ENCODE measurements at regions not wholly inside any gene's neighbourhood (a gene's known extent, or its start where the extent isn't known, plus 50 kb on each side); places are given as distances from the start of the nearest gene placed in this dataset.
"Not testable (repeated sequence)": the region's sequence is repeated elsewhere in the genome, so short reads cannot be mapped to it uniquely, and the experiment has no call there.

DNA sequence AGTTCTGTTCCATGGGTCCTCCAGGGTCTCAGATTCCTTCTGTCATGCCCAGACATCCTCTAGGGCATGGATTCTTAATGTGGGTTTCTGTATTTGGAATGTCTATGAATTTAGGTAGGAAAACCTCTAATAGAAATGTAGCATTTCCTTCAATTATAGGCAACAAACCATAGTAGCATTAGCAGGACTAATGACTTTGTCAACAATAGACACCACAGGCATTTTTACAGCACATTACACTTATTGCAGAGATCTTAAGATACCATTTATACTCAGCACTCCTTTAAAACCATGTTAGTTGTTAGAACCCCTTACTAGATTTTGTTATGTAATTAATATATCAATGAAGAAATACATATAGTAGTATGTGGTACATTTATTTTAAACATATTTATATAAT is 77.8 kb upstream of the TBC1D5 start:
- no peak for DNase-seq

DNA sequence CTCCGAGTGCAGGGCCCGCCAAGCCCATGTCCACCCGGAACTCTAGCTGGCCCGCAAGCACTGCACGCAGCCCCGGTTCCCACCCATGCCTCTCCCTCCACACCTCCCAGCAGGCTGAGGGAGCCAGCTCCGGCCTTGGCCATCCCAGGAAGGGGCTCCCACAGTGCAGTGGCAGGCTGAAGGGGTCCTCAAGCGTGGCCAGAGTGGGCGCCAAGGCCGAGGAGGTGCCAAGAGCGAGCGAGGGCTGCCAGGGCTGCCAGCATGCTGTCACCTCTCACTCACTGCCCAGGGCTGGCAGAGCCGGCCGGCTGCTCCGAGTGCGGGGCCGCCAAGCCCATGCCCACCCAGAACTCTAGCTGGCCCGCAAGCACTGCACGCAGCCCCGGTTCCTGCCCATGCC is 75.5 kb upstream of the TBC1D5 start:
- DNase-seq, result not testable (repeated sequence)

DNA sequence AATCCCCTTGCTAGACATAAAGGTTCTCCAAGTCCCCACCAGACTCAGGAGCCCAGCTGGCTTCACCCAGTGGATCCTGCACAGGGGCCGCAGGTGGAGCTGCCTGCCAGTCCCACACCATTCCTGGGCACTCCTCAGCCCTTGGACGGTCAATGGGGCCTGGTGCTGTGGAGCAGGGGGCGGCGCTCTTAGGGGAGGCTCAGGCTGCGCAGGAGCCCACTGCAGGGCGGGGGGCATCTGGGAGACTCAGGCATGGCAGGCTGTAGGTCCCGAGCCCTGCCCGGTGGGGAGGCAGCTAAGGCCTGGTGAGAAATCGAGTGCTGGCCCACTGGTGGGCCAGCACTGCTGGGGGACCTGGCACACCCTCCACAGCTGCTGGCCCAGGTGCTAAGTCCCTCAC is 75.1 kb upstream of the TBC1D5 start:
- no peak for DNase-seq

DNA sequence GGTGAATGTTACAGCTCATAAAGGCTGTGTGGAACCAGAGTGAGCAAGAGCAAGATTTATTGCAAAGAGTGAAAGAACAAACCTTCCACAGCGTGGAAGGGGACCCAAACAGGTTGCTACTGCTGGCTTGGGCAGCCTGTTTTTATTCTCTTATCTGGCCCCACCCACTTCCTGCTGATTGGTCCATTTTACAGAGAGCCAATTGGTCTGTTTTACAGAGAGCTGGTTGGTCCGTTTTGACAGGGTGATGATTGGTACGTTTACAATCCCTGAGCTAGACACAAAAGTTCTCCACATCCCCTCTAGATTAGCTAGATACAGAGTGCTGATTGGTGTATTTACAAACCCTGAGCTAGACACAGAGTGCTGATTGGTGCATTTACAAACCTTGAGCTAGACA is 74.4 kb upstream of the TBC1D5 start:
- not testable (repeated sequence) for DNase-seq

DNA sequence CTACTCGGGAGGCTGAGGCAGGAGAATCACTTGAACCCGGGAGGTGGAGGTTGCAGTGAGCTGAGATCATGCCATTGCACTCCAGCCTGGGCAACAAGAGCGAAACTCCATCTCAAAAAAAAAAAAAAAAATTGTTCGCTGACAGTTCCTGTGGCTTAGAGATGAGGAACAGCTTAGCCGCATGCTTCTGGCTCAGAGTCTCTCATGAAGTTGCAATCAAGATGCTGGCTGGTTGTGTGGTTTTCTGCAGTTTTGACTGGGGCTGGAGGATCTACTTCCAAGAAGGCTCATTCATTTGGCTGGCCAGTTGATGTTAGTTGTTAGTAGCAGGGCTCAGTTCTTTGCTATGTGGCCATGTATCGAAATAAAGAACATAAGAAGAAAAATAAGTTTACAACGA is 69.9 kb upstream of the TBC1D5 start:
- not testable (repeated sequence) for DNase-seq

DNA sequence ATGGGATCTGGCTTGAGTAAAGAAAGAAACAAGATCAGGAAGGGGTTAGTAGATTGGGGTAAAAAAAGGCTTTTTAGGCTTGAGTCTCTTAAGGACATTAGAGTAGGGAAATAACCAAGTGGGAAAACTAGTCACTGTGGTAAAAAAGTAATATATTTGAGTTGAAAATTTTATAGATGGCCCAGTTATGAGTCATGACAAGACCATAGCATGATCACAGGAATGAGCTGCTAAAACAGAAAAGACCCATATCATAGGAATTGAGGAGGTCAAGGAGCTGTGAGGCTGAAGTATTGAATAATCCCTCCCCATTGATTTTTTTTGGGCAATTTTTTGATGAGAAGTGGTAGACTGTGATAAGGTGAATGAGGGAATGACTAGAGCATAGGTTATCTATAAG is 69.2 kb upstream of the TBC1D5 start:
- DNase-seq, result no peak

DNA sequence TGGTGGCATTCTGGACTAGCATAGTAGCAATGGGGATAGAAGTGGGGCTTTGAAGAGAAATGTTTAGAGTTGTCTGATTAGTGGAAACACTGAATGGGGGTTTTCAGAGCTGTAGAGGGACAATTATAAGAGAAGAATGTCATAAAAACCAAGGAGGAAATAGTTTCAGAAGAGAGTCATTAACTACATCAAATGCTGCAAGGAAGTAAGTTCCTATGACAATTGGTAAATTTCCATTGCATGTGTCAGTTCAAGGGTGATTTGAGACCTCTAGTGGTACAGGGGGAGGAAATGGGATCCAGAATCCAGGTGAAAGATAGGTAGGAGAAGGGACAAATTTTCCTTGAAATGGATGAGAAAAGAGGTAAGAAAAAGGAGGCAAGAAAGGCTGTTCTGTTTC is 68.3 kb upstream of the TBC1D5 start:
- no peak for DNase-seq

DNA sequence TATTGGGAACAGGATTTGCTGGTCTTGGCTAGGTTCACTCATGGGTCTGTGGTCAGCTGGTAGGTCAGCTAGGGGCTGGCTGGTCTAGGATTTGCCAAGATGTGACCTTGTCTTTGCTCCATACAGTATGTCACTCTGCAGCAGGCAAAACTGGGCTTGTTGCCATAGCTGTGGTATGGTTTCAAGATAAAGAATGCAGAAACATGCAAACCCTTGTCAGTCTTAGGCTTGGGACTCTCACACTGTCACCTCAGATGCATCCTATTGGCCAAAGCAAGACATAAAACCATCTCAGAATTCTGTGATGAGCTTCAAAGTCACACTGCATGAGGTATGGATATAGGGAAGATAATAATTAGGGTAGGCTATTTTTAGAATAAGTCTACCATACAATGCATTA is 66.6 kb upstream of the TBC1D5 start:
- no peak for DNase-seq

DNA sequence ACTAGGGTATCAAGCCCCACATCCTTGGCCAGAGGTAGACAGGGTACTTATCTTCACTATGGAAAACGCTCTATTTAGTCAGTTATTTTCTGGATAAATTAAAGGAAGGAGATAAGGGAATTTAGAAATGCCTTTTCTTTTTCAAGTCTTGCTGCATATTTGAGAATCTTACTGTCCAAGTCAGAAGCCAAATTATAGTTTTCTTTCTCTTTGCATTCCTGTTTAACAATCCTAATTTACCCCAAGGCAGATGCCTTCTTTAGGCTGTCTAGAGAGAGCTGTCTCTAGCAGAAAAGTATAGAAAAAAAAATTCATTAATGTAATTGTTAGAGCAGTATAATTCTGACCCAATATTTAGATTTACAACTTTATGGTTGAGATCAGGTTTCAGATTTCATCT is 64.4 kb upstream of the TBC1D5 start:
- DNase-seq, result no peak

DNA sequence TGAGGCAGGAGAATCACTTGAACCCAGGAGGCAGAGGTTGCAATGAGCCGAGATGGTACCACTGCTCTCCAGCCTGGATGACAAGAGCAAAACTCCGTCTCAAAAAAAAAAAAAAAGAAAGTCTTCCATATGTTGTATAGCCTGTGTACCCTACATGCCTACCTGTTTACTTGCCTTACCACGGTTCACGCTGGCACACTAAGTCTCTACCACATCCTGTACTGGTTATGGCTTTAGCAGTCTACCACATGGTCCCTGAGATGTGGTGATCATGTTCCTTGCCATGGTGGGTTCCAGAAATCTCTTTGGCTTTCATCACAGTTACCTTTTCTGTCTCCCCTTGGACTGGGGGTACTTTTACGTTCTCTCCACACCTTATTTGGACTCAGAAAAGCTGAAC is 63.8 kb upstream of the TBC1D5 start:
- DNase-seq, result no peak

DNA sequence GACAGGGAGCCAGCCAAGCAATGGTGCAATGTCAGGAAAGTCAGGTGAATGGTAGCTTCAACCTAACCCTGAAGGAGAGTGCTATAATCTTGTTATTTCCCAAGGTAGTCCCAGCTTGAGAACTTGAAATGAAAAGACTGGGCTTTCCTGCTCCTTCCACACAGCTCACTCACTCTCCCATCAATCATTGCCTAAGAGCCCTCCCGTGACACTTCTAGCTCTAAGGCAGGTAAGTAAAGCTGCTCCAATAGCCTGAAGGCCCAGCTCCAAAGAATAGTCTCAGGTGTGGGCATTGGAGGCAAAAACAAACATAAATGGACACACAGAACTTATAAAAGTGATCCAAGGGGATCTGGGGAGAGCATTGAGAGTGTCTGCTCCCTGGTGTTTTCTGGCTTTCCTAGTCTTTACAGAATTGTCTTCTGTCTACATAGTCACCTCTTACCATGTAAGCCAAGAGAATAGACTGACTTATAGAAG is 63.1 kb upstream of the TBC1D5 start:
- no peak for DNase-seq

DNA sequence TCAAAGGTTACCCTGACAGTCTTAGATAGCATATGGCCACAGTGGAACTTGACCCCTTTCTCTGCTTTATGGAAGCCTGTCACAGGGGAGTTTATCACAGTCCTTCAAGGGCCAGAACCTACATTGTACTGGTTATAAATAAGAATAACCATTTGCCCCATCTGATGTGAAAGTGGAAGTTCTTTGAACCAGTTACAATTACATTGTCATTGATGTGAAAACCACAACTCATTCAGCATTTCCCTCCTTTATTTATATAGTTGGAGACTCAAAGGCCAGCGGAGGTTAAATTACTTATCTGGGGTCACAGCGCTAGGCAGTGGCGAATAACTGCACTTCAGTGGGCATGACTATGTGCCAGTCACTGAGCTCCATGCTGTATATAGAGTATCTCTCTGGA is 60.5 kb upstream of the TBC1D5 start:
- no peak for DNase-seq

DNA sequence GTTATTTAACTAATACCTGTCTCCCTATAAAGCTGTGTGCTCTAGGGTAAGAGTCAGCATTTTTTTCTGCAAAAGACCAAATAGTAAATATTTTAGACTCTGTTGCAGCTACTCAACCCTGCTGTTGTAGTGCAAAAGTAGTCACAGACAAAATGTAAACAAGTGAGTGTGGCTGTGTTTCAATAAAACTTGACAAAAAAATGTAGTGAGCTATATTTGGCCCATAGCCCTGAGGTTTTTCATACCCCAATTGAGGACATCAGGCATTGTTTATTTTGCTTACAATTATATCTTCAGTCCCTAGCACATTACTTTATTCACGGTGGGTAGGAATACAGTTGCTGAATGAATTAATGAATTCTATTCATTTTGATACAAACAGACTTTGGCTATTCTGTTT is 58.7 kb upstream of the TBC1D5 start:
- no peak for DNase-seq

DNA sequence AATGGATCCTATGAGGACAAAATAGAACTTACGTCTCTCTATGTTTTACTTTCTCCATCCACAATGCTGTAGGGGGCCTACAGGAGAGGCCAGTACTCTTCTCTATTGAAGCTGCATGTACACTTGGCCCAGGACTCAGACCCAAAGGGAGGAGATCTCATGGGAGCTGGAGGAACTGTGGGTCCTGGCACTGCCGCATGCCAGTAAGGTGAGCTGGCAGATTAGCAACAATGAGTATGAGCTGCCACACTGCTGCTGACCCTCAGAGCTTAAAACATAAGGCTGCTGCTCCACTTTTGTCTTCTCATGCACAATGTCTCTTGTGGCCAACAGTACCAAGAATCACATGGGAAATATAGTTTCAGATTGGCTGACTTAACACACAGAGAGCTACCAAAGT is 57.8 kb upstream of the TBC1D5 start:
- no peak for DNase-seq

DNA sequence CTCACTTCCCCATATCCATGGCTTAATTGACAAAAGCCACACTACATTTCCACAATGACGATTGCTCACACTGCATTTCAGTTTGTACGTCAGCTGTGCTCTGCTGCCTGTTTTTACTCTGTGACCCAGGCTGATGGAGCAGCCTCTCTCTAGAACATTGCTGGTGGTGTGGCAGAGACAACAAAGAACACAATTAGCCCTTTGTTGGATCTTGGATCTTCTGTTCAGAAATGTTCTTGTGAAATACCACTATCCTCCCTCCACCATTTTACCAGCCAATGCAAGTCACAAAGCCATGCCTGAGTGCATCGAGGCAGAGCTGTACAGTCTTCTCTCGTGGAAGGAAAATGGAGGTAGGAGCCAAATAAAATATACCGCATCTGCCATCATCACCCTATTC is 56.9 kb upstream of the TBC1D5 start:
- DNase-seq, result no peak

DNA sequence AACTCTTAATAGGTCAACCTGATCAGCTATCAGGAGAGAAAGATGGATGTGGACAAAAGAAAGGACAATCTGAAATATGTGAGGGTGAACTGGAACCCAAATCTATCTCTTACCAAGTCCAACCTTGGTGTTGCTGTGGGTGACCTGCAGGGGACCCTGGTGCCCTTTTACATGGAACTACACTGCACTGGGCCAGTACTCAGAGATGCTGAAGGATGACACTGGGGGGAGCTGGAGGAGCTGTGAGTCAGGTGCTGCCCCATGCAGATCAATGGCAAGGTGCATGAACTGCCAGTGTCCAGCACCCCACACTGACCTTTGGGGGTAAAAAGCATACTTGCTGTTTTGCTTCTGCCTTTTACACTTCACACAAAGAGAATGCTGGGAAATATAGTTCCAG is 55.6 kb upstream of the TBC1D5 start:
- DNase-seq, result no peak

DNA sequence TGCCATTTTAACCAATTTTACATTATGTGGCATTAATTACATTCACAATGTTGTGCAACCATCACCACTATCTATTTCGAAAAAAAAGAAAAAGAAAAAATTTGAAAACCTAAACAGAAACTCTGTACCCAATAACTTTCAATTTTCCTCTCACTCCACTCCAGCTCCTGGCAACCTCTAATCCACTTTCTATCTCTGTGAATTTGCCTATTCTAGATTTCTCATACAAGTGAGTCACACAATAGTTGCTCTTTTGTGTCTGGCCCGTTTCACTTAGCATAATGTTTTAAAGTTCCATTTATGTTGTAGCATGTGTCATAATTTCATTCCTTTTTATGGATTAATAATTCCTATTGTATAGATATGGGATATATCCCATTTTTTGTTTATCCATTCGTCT is 53.3 kb upstream of the TBC1D5 start:
- DNase-seq, result no peak

DNA sequence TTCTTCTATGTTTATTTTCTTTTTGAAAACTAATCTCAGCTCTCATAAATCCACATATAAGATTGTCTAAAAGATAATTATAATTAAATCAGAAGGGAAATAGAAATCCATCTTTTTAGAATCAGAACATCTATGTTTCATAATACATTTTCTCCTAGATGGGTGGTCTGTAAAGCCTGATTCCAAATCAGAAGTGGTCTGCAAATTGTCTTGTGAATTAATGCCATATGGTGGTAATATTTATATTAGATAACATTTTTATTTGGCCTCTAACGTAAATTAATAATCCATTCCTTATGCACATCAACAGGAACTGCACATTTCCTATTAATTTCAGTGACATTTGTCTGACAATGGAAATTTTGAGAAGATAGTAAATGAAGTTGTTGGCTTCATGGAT is 52.8 kb upstream of the TBC1D5 start:
- no peak for DNase-seq

DNA sequence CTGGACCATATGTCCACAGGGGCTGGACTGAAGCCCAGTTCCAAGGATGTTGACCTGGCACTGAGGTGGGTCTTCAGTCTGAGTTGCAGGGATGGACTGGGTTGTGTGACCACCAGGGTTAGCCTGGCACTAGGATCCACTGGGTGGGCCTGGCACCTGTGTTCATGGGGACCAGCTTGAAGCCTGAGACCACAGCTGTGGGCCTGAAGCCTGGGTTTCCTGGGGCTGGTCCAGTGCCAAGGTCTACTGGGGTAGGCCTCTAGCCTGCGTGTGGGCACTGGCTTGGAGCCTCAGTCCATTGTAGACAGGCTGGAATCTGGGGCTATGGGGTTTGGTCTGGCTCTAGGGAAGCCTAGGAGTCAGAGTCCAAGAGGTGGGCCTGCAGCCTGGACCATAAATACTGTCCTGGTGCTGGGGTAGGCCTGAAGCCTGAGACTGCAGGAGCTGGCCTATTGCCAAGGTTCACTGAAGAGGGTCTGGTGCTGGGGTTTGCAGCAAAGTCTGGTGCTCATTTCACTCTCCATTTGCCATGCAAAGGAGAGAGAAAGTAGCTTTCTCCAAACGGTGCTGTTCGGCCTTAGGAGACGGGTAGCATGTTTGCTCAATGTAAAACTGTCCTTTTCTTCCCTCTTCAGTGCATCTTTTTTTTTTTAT is 51.2 kb upstream of the TBC1D5 start:
- no peak for DNase-seq
